H1 (cell line): ENCODE measurements at regions not wholly inside any gene's neighbourhood (a gene's known extent, or its start where the extent isn't known, plus 50 kb on each side); places are given as distances from the start of the nearest gene placed in this dataset.

Source experiments
- RAD21 ChIP-seq, 2 experiments: IDR thresholded peaks in 1 of 2; conservative IDR thresholded peaks in 1 of 2; 2 replicates each; pipeline ENCODE4 v1.6.1; 2011; ENCODE audit warnings: low read depth in 2 of 2, low read length in 2 of 2, improper control_type of control experiment in 1 of 2, inconsistent platforms in 1 of 2, mild to moderate bottlenecking in 1 of 2, moderate library complexity in 1 of 2
- SP1 ChIP-seq: IDR thresholded peaks from 2 replicates; pipeline ENCODE4 v1.6.1; 2011; ENCODE audit warnings: low read depth, low read length

DNA sequence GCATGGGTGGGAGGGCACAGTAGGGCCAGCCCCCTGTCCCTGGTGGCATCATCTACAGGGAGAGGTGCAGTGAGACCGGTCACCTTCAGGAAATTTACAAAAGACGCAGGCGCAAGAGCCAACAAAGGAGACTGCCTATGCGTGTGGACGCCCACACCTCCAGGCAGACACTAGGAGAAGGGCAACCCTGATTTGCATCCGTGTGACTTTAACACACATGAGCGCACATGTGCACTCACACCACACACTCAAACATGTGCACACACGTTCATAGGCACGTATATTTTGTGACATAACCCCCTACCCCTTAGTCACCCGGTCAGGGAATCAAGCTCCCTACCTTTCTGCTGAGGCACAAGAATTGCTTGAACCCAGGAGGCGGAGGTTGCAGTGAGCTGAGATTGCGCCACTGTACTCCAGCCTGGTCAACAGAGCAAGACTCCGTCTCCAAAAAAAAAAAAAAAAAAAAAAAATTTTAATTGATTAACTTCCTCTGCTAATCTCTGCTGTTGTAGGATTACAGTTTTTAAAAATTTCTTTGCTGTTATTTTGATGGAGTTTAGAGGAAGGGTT is 84.7 kb upstream of the SLC25A33 start (continued):
- no peak for TF ChIP-seq RAD21 (IDR thresholded peaks at IDR 0.05 in 1 of 2, conservative IDR thresholded peaks at IDR 0.05 in 1 of 2; ENCODE audit: low read depth in 2 of 2, low read length in 2 of 2)
- TF ChIP-seq SP1: no peak
